GM18870 (cell line): ENCODE measurements at regions not wholly inside any gene's neighbourhood (a gene's known extent, or its start where the extent isn't known, plus 50 kb on each side); places are given as distances from the start of the nearest gene placed in this dataset.
"Not testable (repeated sequence)": the region's sequence is repeated elsewhere in the genome, so short reads cannot be mapped to it uniquely, and the experiment has no call there.

Experiments used
- ATAC-seq: cut with Tn5 transposase; IDR thresholded peaks from one replicate; pipeline ENCODE4 v1.9.1; 2021; ENCODE audit warnings: moderate library complexity; ENCODE audit not compliant: unreplicated experiment

DNA sequence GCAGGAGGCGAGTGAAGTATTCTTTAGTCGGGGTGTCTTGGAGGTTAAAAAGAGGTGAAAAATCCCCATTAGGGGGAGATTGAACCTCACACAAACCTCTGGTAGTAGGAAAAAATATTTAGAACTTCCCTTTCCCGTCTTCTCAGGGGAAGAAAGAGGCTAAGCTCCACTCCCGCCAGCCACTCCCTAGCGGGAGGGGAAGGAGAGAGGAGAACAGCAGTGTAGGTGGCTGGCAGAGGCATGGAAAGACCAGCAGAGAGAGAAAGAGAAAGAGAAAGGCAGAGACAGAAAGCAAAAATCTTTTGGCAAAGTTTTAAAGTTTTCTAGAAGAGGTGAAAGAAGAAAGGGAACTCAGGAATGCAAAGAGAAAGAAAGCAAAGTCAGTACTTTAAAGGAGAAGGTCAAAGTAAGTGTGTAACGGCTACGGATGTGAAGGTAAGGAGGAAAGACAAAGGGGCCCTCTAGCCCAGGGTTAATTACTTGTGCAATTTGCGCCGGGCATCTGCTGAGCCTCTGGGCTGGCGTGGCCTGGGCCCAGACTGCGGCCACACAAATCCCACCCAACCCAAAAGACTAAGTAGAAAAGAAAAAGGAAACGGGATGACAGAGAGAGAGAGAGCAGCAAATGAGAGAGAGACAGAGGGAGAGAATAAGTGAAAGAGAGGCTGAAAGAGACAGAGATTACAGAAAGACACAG lies 72.3 kb upstream of the ZNF746 start:
- no peak for ATAC-seq

DNA sequence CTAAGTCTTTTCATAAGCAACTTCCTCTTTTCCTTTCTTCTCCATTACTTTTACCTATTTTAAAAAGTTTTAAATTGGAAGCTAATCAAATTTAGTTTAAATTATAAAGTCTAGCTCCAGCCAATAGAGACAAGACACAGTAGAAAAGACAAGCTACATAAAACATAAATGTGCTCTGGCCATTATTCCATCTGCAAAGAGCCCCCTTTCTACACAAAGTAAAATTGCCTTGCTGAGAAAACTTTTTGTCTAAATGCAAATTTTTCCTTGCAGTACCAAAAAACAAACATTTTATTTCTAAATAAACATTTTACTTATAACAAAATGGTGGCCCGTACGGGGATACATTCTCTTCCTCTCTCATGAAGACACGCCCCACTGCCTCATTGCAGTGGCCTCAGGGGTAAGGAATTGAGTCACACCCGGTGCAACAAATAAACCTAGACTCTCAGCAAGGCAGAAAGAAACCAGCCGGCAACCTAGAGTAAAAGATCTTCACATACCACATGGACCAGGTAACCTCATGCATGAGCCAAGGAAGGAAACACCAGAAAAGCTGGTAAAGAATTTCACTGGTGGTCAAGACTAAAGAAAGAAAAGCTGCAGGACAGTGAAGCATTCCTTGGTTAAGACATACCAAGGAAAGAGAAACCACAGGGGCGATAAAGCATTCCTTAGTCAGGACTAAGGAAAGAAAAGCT lies 71.6 kb upstream of the ZNF746 start:
- ATAC-seq, result no peak

DNA sequence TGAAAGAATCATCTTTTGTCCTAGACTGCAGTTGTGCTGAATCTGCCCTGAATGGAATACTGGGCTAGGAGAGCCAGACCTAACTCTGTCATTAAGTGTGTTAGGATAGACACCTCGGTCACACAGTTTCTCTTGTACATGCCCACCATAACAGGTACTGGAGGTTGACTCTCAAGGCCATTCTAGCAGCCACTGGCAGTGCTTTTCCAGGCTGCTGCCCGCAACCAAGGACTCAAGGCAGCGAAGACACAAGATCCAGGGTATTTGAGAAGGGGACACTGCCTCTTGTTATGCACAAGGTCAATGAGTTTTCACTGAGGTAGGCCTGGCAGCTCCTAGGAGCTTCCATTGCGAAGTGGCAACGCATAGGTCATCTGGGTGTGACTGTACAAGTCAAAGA lies 70.6 kb upstream of the ZNF746 start:
- ATAC-seq, result no peak

DNA sequence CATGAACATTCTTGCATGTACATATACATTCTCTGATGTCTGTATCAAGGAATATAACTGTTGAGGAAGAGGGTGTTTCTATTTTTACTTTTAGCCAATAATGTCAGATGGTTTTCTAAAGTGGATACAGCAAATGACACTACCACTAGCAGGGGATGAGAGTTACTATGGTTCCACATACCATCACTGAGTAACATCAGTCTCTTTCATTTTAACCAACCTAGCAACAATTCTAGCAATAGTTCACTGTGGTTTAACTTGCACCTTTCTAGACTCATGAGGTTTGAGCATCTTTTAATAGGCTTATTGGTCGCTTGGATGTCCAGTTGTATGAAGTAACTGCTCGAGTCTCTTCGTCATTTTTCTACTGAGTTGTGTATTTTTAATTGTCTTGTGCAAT lies 68.5 kb upstream of the ZNF746 start:
- no peak for ATAC-seq

DNA sequence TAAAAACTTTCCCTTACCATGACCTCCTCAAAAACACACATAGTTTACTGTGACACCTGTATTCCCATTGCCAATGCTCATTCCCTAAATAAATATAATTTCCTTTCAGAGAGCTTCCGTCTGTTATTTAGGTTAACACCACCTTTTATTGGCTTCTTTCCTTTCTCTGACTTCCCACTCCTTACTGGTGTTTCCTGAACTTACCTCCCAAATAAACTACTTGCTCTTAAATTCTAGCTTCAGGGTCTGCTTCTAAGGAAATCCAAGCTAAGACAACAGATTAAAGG lies 67.4 kb upstream of the ZNF746 start:
- no peak for ATAC-seq

DNA sequence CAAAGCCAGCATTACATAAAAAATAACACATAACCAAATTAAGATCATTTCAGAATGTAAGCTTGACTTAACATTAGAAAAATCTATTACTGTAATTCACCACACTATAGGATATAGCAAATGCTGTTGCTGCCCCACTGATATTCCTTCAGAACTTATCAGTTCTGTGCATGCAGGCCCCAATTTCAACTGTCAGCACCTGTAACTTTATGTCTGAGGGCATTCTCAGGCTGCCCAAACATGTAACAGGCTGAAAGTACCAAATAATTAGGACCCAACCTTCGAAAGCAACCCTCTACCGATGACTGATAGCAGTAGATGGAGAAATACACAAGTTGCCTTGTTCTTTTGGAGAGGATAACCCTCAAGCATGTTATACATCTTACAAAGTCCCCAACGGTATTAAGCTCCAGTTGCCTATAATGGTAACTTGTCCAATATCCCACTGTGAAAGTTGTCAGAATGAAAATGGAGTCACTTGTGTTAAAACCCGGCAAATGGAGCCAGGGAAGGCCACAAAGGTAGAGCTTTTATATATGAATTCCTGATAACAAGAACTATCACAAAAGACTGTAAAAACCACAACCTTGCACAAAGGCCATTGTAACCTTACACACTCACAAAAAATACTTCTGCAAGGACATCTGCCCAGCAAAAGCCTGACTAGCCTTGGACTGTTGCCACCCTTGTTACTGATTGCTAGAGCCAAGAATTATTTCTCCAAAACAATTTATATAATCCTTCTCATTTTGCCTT lies 66.9 kb upstream of the ZNF746 start:
- ATAC-seq, result no peak

DNA sequence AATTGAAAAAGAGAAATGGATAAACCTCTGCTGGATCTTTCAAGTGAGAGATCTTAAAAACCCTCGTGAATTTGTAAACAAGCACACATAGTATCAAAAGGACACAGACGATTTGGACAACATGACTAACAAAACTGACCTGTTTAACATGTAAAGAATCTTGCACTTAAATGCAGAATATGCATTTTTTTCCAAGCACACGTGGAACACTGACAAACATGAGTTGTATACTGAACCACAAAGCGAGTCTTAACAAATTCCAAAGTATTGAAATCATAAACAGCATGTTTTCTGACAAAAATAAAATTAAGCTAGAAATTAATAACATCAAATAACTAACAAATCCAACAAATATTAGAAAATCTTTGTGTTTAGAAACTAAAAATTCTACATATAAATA lies 65.0 kb upstream of the ZNF746 start:
- no peak for ATAC-seq

DNA sequence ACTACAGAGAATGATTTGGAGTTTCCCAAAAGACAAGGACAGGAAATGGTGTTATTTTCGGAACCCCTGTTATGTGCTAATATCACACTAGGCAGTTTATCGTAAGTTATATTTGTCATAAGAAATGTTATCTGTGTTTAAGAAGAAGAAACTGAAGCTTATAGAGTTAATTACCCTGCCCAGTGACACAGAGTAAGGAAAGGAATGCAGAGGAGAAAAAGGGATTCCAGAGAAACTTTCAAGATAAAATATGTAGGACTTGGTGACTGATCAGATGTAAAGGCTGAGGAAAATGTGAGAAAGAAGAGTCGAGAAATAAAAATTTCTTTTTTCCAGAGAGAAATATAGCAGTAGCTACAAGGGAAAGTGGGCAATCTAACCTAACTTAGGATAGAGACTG lies 63.5 kb upstream of the ZNF746 start:
- no peak for ATAC-seq

DNA sequence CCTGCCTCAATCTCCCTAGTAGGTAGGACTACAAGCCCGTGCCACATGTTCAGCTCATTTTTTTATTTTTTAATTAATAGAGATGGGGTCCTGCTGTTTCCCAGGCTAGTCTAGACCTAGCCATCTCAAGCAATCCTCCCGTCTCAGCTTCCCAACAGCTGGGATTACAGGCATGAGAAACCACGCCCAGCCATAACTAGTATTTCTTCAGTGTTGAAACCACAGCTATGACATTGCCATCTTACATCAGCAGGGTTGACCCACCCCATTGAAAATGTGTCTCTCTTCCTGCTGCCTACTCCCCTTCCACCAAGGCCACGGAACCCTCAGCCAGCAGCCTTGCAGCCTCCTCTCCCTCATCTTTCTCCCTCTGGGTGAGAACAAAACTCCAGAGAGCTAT lies 62.1 kb upstream of the ZNF746 start:
- ATAC-seq, result no peak

DNA sequence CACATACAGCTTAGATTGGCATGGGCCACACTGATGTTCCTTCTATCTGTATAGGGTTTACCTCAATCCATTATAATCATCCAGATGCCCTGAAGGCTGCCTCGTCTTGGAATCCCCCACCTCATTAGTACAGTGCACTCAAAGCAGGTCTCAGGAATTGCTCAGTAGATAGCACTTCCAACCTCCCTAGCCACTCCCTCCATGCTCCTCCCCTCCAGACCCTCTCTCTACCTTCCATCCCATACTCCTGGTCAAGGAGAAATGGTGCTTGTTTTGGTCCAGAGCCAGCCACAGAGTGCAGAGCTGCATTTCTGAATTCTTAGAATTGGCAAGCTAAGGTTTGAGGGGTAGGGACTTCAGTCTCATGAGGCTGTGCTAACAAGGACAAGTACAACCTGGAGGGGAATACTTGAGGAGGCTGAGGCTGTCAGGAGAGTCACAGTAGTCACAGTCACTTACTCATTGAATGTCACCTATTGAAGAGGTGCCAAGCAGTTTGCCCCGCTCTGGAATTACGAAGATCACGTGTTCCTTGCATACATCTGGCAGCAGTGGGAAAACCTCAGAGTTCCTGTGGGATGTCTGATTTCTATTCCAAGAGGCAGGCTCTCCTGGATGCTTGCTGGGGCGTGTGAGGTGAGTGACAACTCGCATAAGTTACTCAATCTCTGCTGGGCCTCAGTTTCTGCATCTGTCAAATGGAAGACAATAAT lies 60.7 kb upstream of the ZNF746 start:
- no peak for ATAC-seq

DNA sequence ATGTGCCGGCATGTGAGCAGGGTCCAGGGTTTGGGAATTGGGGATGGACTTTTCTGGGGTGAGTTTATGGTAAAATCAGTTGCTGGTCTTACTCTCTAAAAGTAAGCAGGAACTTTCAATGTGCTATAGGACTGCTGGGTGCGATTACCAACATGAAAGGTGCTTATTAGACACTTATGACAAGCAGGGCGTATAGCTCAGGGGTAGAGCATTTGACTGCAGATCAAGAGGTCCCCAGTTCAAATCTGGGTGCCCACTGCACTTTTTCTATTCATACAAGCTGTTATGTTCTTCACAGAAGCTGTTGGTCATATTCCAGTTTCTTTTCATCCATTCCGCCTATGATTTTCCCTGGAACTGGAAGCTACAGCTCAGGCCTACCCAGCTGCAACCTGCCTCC lies 58.9 kb upstream of the ZNF746 start:
- not testable (repeated sequence) for ATAC-seq

DNA sequence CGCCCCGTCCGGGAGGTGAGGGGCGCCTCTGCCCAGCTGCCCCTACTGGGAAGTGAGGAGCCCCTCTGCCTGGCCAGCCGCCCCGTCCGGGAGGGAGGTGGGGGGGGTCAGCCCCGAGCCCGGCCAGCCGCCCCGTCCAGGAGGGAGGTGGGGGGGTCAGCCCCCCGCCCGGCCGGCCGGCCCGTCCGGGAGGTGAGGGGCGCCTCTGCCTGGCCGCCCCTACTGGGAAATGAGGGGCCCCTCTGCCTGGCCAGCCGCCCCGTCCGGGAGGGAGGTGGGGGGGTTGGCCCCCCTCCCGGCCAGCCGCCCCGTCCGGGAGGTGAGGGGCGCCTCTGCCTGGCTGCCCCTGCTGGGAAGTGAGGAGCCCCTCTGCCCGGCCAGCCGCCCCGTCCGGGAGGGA lies 57.2 kb upstream of the ZNF746 start:
- not testable (repeated sequence) for ATAC-seq

DNA sequence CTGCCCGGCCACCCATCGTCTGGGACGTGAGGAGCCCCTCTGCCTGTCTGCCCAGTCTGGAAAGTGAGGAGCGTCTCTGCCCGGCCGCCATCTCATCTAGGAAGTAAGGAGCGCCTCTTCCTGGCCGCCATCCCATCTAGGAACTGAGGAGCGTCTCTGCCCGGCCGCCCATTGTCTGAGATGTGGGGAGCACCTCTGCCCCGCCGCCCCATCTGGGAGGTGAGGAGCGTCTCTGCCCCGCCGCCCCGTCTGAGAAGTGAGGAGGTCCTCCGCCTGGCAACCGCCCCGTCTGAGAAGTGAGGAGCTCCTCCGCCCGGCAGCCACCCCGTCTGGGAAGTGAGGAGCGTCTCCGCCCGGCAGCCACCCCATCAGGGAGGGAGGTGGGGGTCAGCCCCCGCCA lies 56.4 kb upstream of the ZNF746 start:
- not testable (repeated sequence) for ATAC-seq

DNA sequence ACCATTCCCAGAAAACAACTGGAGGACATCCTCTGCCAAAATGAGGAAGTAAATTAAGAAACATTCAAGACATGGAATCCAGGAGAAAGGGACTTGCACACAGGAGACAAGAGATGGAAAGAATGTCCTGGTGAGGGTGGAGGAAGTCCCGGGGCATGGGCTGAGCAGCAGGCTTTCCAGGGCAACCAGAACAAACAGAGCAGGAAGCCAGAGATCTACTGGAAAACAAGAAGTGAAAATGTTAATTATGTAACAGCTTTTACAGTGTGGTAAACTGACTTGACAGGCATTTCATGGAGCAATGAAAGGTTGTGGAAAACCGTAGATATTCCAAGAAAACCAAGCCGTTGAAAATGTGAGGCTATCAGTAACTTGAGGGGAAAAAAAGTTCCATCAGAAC lies 55.2 kb upstream of the ZNF746 start:
- ATAC-seq, result no peak
